Ovary (tissue), 3 donors: ENCODE measurements at regions not wholly inside any gene's neighbourhood (a gene's known extent, or its start where the extent isn't known, plus 50 kb on each side); places are given as distances from the start of the nearest gene placed in this dataset.

ENCODE experiments used
- CTCF ChIP-seq, 3 donors: fragments of 450-650 bp in 2 of 3; fragments of 200-600 bp in 1 of 3; IDR thresholded peaks; one replicate each; pipeline versions ENCODE4 v1.5.1 to v1.8.0; 2016 to 2022; ENCODE audit warnings: antibody characterized with exemption in 3 of 3, mild to moderate bottlenecking in 1 of 3
- POLR2A ChIP-seq: fragments of 450-650 bp; IDR thresholded peaks from one replicate; pipeline ENCODE4 v1.6.1; 2017; ENCODE audit warnings: antibody characterized with exemption, mild to moderate bottlenecking, moderate library complexity
- donor health status: DM: no; HTN: no; CAD: no.

GRCh38 chr9:12566404-12567090, 126.6 kb upstream of the TYRP1 start:
- TF ChIP-seq CTCF (IDR thresholded peaks at IDR 0.05) (no peak), POLR2A (no peak)
